ENCODE measurements at regions not wholly inside any gene's neighbourhood (a gene's known extent, or its start where the extent isn't known, plus 50 kb on each side); places are given as distances from the start of the nearest gene placed in this dataset.

DNA sequence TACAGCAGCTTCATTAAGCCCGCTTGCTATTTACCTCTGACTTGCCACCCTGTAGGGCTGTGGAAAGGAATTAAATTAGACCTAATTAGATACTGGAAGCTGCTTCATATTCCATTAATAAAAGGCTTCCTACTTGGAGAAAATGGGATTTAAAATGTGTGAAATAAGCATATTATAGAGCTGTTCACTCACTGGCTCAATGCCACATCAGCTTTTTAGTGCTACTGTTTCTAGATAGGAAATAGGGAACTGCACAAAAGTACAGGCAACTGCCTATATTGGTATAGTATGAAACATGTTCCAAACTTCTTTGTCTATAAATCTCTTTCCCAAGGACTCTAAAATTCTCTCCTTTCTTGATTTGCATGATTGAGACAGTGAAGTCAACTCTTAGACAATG is 407.9 kb upstream of the AADAT start:
- no peak for DNase-seq (ENCODE audit: low read depth, low spot score)
- Histone ChIP-seq H3K79me2 (ENCODE audit: control insufficient read depth, insufficient read depth, low read length) (no peaks in the 10 kb centered on the region), H3K4me3 (ENCODE audit: control insufficient read depth in 2 of 3, extremely low read depth in 1 of 3, insufficient read depth in 2 of 3, low read depth in 1 of 3, low read length in 3 of 3) (no peak overlapping the region), H3K27me3 (ENCODE audit: control insufficient read depth, extremely low read depth, insufficient read depth, low read length) (no peaks in the 10 kb centered on the region), H3K36me3 (ENCODE audit: control insufficient read depth in 2 of 2, extremely low read depth in 1 of 2, insufficient read depth in 2 of 2, low read length in 2 of 2) (no peaks in the 10 kb centered on the region), H3K9ac (ENCODE audit: control insufficient read depth, extremely low read depth, insufficient read depth, low read length) (no peak overlapping the region), H3K4me1 (ENCODE audit: control insufficient read depth, extremely low read depth, insufficient read depth, low read length) (no peaks in the 10 kb centered on the region), H3K4me2 (ENCODE audit: control insufficient read depth, extremely low read depth, insufficient read depth, low read depth, low read length) (no peak overlapping the region), H3K27ac (ENCODE audit: control insufficient read depth, insufficient read depth, low read length) (no peak overlapping the region), H2AFZ (ENCODE audit: control insufficient read depth, low read length) (no peak overlapping the region), H4K20me1 (ENCODE audit: control insufficient read depth, extremely low read depth, insufficient read depth, low read length) (no peaks in the 10 kb centered on the region), H3K9me1 (ENCODE audit: control insufficient read depth, extremely low read depth, insufficient read depth, low read length) (no peaks in the 10 kb centered on the region), H3K9me3 (ENCODE audit: control insufficient read depth, low read depth, low read length) (no peaks in the 10 kb centered on the region)
- no peak for FAIRE-seq
- TF ChIP-seq EZH2 (IDR thresholded peaks at IDR 0.05; ENCODE audit: low read length): no peak
- TF ChIP-seq, protein P1, sequence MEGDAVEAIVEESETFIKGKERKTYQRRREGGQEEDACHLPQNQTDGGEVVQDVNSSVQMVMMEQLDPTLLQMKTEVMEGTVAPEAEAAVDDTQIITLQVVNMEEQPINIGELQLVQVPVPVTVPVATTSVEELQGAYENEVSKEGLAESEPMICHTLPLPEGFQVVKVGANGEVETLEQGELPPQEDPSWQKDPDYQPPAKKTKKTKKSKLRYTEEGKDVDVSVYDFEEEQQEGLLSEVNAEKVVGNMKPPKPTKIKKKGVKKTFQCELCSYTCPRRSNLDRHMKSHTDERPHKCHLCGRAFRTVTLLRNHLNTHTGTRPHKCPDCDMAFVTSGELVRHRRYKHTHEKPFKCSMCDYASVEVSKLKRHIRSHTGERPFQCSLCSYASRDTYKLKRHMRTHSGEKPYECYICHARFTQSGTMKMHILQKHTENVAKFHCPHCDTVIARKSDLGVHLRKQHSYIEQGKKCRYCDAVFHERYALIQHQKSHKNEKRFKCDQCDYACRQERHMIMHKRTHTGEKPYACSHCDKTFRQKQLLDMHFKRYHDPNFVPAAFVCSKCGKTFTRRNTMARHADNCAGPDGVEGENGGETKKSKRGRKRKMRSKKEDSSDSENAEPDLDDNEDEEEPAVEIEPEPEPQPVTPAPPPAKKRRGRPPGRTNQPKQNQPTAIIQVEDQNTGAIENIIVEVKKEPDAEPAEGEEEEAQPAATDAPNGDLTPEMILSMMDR (optimal IDR thresholded peaks at IDR 0.05 in 1 of 3, IDR thresholded peaks at IDR 0.05 in 1 of 3, conservative IDR thresholded peaks at IDR 0.05 in 1 of 3; ENCODE audit: extremely low read depth in 1 of 3, insufficient read depth in 2 of 3, low read length in 3 of 3): no peak
- dilution Hi-C loops (cut with MboI; ENCODE audit: extremely low pct_ligation_motif_present, low sequenced_read_pairs): no loop called here

DNA sequence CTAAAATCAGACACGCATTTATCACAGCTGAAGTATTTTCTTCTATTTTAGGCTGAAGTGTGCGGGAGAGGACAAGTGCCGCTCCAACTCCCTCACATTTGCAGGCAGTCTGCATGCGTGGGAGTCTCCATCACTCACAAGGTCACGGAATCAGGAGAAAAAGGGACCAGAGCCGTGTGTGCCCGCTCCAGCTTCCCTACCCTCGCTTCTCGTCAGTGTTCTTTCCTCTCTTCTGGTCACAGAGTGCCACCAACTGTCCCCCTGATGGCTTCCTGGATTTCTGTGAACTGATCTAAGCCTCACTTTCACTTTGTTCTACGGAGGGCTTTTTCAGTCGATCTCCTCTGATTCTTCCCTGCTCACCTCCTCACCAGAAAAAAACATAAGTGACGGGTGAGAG is 407.4 kb upstream of the AADAT start:
- DNase-seq (ENCODE audit: low read depth, low spot score): no peak
- Histone ChIP-seq H3K4me2 (ENCODE audit: control insufficient read depth, extremely low read depth, insufficient read depth, low read depth, low read length) (no peak overlapping the region), H3K9me1 (ENCODE audit: control insufficient read depth, extremely low read depth, insufficient read depth, low read length) (no peaks in the 10 kb centered on the region), H3K4me1 (ENCODE audit: control insufficient read depth, extremely low read depth, insufficient read depth, low read length) (no peaks in the 10 kb centered on the region), H3K4me3 (ENCODE audit: control insufficient read depth in 2 of 3, extremely low read depth in 1 of 3, insufficient read depth in 2 of 3, low read depth in 1 of 3, low read length in 3 of 3) (no peak overlapping the region), H3K27me3 (ENCODE audit: control insufficient read depth, extremely low read depth, insufficient read depth, low read length) (no peaks in the 10 kb centered on the region), H3K79me2 (ENCODE audit: control insufficient read depth, insufficient read depth, low read length) (no peaks in the 10 kb centered on the region), H3K9ac (ENCODE audit: control insufficient read depth, extremely low read depth, insufficient read depth, low read length) (no peak overlapping the region), H3K36me3 (ENCODE audit: control insufficient read depth in 2 of 2, extremely low read depth in 1 of 2, insufficient read depth in 2 of 2, low read length in 2 of 2) (no peaks in the 10 kb centered on the region), H2AFZ (ENCODE audit: control insufficient read depth, low read length) (no peak overlapping the region), H4K20me1 (ENCODE audit: control insufficient read depth, extremely low read depth, insufficient read depth, low read length) (no peaks in the 10 kb centered on the region), H3K27ac (ENCODE audit: control insufficient read depth, insufficient read depth, low read length) (no peak overlapping the region), H3K9me3 (ENCODE audit: control insufficient read depth, low read depth, low read length) (no peaks in the 10 kb centered on the region)
- TF ChIP-seq EZH2 (IDR thresholded peaks at IDR 0.05; ENCODE audit: low read length): no peak
- TF ChIP-seq, protein P1 (optimal IDR thresholded peaks at IDR 0.05 in 1 of 3, IDR thresholded peaks at IDR 0.05 in 1 of 3, conservative IDR thresholded peaks at IDR 0.05 in 1 of 3; ENCODE audit: extremely low read depth in 1 of 3, insufficient read depth in 2 of 3, low read length in 3 of 3): no peak
- no peak for FAIRE-seq
- dilution Hi-C loops (cut with MboI; ENCODE audit: extremely low pct_ligation_motif_present, low sequenced_read_pairs): no loop called here
